Cardiac fibroblast (primary cell): ENCODE measurements at regions not wholly inside any gene's neighbourhood (a gene's known extent, or its start where the extent isn't known, plus 50 kb on each side); places are given as distances from the start of the nearest gene placed in this dataset.

Experiments used
- DNase-seq, 2 donors: peaks; one replicate each; pipeline versions ENCODE4 v3.0.0 to v3.0.0-alpha.2; 2010; ENCODE audit warnings: low read depth in 2 of 2
- H3K4me3 ChIP-seq, 2 donors: replicated peaks in 1 of 2; 1 replicate in 1 of 2; 2 replicates in 1 of 2; pipeline ENCODE4 v1.5.1; 2011; ENCODE audit warnings: low read depth in 2 of 2, low read length in 2 of 2, mild to moderate bottlenecking in 2 of 2, moderate library complexity in 1 of 2
- TF ChIP-seq, protein P1 (sequence below): IDR thresholded peaks from one replicate; pipeline ENCODE4 v1.5.1; 2011; ENCODE audit warnings: low read depth, mild to moderate bottlenecking, low read length, inconsistent platforms

DNA sequence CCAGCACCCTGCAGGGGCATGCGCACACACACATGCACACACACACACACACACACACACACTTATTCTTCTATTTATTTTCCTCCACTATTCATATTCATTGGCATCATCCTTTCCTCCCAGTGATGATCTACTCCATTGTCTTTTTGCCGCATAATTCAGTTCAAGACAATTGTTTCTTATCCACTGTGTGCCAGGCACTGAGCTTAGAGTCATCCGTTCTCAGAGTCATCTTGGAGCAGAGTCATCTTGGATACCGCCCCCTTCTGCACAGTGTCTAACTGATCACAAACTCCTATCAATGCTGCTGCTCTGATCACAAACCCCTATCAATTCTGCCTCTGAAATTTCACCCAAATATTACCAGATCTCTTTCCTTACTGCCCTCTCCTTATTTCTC lies 102.8 kb upstream of the PROX1 start:
- H3K4me3 ChIP-seq = no peak overlapping the region
- DNase-seq = no peak
- TF ChIP-seq, protein P1, sequence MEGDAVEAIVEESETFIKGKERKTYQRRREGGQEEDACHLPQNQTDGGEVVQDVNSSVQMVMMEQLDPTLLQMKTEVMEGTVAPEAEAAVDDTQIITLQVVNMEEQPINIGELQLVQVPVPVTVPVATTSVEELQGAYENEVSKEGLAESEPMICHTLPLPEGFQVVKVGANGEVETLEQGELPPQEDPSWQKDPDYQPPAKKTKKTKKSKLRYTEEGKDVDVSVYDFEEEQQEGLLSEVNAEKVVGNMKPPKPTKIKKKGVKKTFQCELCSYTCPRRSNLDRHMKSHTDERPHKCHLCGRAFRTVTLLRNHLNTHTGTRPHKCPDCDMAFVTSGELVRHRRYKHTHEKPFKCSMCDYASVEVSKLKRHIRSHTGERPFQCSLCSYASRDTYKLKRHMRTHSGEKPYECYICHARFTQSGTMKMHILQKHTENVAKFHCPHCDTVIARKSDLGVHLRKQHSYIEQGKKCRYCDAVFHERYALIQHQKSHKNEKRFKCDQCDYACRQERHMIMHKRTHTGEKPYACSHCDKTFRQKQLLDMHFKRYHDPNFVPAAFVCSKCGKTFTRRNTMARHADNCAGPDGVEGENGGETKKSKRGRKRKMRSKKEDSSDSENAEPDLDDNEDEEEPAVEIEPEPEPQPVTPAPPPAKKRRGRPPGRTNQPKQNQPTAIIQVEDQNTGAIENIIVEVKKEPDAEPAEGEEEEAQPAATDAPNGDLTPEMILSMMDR = no peak

DNA sequence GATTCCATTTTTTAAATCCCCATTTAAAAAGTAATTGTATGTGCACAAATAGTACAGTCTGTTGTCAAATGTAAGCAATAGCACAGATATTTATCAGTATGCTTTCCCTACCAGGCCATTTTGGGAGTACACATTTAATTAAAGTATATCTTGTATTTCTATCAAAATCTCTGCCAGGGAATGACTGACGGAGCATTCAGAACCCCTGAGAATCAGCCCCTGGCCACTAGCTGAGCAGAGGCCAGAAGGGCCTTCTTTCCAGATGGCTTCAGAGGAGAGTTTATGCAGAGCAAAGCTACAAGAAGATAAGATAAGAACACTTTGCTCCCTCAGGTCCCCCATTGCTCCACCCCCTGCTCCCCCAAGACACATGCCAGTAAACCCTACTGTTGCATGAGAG lies 99.9 kb upstream of the PROX1 start:
- H3K4me3 ChIP-seq = no peak overlapping the region
- DNase-seq = no peak
- TF ChIP-seq, protein P1 = no peak

DNA sequence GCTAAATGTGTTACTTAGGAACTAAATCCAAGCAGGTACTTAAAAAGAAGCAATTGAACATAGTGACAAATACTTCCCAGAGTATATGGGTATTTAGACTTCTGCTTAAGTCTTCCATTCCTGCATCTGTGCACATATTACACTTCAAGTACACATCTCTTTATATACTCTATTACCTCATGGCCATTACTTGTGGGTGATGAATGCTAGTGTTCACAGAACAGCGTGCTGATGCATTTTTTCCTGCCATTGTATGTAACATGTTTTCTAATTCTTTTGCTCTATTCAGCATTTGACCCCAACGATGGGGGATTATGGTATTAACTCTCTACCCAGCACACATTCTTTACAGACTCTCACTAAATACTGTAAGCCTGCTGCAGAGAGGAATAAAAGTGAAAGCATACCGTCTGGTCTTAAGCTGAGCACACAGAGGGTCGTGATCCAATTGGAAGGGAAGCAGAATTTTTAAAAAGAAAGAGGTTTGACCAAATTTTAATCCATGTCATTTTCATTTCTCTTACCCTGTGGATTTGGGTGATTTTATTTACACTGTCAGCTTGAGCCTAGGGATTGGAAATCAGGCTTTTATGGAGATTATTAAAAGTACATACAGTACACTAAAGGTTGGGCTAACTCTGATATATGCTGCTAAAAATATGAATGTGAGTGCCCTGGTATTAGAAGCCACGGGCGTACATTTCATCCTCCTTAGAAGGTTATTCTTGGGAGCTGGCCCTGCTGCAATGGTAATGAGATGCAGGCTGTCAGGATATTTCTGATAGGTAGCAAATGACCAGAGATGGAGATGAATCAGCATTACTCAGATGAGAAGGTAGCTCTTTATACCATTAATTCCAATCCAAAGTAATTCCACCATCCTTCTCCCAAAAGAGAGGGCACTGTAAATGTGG lies 95.5 kb upstream of the PROX1 start:
- TF ChIP-seq, protein P1 = no peak
- H3K4me3 ChIP-seq = no peak overlapping the region

GRCh38 chr1:213898684-213899083 lies 89.1 kb upstream of the PROX1 start:
- TF ChIP-seq, protein P1 = no peak
- no peak for DNase-seq

More for the DNA sequence above, 95.5 kb upstream of the PROX1 start:
- no peak for DNase-seq

DNA sequence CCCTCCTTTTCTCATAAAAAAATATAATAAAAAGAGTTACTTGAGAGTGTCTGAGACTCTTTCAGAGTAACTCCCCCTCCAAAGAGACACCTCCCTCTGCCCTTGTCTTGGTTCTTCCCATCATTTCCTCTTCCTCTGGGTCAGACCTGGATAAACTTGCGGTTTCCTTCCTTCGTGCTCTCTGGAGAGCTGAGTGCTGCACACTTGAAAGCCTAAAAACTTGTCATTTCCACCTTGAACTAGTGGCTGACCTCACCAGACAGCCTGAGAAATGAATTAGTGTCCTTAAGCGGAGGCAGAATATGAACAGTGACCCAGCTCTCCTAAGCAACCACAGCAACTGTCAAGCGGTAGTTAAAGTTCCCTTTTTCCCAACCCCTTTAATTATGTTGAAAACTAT lies 88.4 kb upstream of the PROX1 start:
- TF ChIP-seq, protein P1 = no peak
- no peak overlapping the region for H3K4me3 ChIP-seq
- DNase-seq = no peak

More at GRCh38 chr1:213898684-213899083, 89.1 kb upstream of the PROX1 start:
- H3K4me3 ChIP-seq = no peak overlapping the region

DNA sequence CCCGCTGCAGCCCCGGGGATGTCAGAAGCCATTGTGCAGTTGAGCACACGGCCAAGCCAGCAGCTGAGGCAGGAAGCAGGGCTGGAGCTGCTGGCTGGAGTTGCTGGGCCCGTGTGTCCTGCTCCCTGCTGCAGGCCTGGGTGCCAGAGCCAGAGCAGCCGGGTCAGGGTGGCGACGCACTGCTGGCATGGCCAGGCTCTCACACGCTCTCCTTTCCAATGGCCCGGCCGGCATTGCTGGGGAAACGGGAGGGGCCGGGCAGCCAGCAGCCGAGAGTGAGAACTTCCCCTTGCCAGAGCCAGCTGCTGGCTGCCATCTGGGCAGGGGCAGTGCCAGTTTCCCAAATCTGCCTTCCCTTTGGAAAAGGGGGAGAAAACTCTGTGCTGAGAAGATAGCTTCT lies 82.4 kb upstream of the PROX1 start:
- no peak for DNase-seq
- TF ChIP-seq, protein P1 = no peak
- no peak overlapping the region for H3K4me3 ChIP-seq
